OCI-M1 (cell line): ENCODE measurements at regions not wholly inside any gene's neighbourhood (a gene's known extent, or its start where the extent isn't known, plus 50 kb on each side); places are given as distances from the start of the nearest gene placed in this dataset.
"Not testable (repeated sequence)": the region's sequence is repeated elsewhere in the genome, so short reads cannot be mapped to it uniquely, and the experiment has no call there.

Experiments
- DNase-seq: peaks from one replicate; lab custom pipeline; 2025; lab: John Stamatoyannopoulos, UW

DNA sequence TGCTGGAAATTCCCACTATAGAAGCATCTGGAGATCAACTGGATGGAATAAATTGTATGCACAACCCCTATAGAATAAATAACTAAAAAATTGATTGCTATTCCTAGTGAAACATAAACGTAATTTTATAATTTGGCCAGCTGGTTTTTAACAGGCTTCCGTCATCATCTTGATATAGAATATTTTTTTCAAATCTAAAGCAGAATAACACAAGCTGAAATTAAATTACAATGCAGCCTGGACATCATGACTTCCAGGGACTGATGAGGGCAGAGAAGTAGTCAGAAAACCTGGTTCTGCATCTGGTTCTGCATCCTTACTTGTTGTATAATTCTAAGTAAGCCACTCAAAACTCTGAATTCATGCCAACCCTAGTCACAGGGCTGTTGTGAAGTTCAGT is 146.1 kb downstream of the MEX3B start:
- no peak for DNase-seq

DNA sequence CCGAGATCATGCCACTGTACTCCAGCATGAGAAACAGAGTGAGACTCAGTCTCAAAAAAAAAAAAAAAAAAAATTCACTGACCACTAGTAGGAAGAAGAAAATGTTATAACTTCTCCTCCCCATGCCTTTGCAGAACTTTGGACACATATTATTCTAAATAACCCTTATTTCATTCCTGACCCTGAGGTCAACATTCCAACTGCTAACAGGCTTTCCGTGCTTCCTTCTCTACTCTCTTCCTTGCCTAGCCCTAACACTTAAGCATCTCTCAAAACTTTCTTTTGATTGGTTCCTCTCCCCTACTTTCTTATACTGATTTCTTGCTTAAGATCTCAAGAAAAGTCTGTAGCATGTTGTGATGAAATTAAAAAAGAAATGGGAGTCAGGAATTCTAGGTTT is 146.8 kb downstream of the MEX3B start:
- DNase-seq = no peak

DNA sequence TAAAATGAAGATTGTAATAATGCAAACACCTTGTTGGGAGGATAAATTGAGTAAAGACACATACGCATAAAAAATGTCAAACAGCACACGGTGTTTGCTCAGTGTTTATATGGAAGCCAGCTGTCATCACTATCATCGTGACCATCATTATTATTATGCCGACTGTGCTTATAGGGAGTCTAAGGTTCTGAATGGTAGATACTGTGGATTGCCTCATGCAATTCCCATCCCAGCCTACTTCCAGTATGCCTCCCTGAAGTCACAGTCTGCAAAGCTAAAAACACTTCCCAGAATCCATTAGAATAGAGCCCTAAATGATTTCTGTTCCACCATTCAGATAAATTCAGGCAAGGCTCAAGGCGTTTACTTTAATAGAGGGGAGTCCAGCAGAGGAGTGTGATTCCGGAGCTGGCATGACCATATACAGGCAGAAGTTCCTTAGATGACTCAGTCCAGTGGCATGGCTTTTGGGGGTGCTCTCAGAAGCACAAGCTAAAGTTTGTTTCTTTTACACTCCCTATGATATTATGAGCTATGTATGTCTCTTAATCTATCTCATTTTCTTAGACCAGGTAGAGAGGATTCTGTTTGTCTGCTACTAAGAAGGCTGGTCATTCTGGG is 148.7 kb downstream of the MEX3B start:
- no peak for DNase-seq

DNA sequence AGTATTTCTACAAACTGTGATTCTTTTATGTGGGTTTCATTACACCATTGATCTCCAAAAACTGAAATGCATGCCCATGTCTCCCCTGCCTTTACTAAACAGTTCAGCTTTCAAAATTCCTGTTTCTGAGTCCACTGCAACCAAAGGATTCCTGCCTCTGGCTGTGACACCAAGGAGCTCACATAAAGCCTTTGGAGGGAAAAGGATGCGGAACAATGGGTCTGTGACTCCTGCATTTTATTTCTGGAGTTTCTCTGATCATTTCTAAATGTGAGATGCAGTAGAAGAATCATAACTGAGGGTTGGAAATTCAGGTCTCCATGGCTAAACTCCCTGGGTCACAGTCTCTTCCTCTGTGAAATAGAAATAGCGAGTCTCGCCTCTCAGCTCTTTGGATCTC is 149.5 kb downstream of the MEX3B start:
- no peak for DNase-seq

DNA sequence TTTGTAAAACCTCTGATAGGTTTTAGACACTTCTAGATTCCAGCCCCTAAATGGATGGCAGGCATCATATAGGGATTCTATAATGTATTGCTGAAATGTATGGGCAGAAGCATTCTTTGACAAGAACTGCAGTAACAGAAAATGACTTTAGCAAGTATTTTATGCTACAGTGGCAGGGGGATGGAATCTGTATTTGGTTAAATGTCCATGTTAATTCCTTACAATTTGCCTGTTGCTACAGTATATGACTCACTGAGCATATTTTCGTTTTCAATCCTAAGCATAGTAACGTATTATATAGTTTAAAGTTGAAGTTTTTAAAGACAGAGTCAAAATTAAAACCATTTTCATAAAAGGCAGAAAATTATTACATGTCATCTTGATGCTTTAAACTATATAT is 150.1 kb downstream of the MEX3B start:
- DNase-seq = no peak

DNA sequence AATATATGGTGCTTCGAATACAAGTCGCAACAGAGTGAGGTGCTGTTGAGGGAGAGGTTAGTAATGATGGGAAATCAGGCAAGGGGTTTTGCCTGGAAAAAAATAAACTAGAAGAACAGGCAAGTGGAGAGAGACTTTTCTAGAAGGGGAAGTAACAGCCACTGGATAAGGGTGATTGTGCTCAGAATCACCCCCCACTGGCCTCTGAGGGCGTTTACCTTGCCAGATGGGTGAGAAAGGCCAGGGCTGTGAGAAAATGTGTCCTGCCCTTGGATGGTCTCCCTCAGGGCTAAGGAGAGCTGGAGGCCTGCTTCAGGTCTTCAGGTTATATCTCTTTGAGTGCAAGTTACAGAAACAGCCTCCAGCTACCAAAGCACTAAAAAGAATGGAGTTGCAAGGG is 151.8 kb downstream of the MEX3B start:
- peak; percentile 50 for DNase-seq

DNA sequence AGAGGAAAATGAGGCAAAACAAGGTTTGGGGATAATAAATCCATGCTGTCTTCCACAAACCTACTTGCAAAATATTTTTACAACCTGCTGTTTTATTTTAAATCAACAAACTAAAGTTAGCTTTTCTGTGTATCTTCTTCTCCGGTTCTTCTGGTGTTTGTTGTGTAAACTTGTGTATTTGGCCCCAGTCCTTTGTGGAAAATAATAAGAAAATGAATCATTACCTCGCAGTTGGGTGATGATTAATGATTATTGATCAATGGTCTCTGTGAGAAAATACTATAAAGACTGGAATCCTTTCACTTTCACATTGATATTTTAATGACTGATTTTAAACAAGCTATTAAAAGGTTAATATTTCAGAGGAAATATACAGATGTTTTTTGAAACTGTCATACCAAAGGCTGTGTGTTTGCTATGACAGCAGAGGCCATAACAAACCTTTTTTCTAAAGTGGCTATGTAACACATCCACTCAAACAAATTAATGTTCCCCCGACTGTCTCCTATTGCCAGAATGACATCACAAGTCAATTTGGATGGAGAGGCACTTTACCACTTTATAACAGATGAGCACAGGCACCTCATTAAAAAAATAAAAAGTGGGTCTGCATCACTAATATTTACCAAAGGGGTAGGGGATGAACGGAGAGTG is 152.5 kb downstream of the MEX3B start:
- DNase-seq = no peak

DNA sequence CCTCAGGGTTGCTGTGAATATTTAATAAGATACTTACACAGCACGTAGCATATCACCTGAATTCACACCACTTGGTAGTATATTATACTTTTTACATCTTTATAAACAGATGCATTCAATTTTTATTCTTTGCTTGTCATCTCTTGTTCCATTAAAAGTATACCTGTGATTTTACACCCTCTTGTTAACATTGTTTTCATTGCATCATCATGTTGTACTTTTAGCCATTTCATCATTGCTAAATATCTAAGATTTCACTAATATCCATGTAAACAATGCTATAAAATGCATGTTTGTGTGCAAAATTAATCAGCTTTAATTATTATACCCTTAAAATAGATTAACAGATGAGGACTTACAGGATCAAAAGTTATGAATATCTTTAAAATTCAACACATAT is 155.3 kb downstream of the MEX3B start:
- DNase-seq = no peak

DNA sequence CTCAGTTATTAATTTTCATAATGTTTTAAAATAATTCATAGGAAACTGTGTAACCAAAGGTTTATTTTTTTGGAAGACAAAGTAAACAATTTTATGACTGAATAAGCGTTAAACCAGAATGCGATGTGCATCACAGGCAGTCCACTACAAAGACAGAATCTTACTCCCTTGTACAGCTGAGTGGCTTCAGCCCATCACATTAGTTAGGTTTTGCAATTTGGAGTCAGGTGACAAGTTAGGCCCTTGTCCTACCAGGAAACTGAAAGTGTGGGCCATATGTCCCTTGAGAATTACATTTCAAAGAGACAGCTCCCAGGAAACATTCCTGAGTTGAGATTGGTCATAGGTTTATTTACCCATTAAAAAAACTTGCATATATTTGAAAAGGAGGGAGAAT is 156.3 kb downstream of the MEX3B start:
- DNase-seq = no peak

DNA sequence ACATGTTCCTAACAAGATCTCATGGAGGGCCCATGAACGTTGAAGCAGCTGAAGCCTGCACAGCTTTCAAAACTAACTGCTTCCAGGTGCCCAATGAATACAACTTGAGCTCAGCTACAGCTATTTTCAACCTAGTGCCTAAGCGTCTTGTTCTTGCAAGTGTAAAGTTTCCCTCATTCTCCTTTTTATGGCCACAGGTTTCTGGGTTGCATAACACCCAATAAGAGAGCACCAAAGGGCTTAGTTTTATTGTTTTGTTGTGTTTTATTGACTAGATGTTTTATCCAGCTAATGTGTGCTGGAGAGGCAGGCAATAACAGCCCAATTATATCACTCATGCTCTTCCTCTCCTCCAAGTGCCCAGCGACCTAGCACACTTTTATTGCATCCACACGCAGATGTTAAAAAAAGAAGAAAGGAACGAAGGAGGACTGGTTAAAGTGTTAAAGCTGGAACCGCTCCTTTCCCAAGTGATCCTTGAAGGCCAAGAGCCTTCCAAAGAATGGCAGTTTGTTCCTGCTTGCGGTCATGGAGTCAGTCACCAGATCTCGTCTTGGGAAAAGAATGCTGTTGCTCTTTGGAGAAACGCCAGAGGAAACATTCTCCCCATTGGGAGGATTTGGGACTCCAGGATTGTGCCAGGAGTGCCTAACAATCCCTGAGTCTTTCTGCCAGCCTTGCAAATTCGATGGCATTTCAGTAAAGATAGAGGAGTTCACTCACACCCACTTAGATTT is 156.9 kb downstream of the MEX3B start:
- no peak for DNase-seq

DNA sequence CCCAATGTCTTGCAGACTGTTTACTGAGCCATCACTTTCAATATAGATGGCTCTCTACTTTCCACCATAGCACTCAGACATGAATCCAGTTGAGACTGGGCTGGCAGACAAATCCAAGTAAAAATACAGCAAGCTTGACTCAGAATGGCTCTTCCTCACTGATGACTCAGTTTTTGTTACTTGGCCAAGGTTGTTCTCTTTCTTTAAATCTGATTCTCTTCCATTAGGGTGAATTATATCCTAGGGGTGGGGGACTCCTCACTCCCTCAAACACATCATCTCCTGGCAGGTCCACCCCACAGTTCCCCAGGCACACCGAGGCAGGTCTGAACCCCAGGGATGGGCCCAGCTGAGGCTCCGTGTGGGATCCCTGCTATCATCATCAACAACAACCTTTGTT is 157.9 kb downstream of the MEX3B start:
- no peak for DNase-seq

DNA sequence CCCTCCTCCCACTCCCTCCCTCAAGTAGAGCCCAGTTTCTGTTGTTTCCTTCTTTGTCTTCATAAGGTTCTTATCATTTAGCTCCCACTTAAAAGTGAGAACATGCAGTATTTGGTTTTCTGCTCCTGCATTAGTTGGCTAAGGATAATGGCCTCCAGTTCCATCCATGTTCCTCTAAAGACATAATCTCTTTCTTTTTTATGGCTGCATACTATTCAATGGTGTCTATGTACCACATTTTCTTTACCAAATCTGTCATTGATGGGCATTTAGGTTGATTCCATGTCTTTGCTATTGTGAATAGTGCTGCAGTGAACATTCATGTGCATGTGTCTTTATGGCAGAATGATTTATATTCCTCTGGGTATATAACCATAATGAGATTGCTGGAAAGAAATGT is 158.6 kb downstream of the MEX3B start:
- DNase-seq = not testable (repeated sequence)

DNA sequence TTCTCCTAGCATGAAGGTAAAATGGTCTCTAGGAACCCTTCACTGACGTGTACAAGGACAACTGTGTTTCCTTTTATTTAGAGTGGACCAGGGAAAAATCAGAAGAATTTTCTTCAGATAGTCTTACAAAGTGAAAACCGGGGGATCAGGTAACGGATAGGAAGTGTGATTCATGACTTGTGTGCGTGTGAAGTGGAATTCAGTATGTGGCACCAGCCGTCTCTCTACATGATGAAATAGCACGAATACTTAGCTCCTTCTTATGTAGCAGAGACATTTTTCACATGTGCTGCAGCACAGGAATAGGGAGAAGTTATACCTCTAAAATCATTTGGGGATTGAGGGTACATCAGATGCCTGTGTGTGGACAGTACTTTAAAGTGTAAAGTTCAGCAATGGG is 159.2 kb downstream of the MEX3B start:
- no peak for DNase-seq

DNA sequence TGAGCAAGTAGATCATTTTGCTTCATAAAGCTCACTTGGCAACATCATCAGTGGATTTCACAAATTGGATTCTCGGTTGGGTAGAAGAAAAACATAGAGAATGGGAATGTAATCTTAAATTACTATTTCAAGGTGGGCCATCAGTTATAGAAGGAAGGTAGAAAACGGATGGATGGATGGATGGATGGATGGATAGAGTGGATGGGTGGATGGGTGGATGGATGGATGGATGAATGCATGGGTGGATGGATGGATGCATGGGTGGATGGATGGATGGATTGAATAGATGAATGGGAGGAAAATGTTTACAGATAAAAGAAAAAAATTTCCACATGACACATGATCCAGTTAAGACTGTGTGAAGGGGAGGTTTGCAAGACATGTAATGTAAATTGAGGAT is 159.7 kb downstream of the MEX3B start:
- DNase-seq = no peak

DNA sequence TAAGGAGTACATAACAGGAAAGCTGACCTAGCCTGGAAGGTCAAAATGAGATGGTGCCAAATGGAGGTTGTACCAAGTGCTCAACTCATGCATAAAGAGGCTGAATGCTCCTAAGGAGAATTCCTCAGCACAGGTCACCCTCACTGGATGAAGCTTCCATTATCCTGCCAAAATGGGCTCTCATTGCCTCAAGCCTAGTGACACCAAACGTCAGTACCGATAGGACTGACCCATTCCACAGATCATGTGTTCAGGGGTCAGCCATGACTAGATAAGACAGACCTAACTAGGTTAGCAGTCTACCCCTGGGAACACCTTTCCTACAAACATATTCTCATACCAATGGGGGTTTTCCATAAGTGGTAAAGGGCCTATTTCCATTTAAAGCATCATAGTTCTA is 160.7 kb downstream of the MEX3B start:
- DNase-seq = no peak

DNA sequence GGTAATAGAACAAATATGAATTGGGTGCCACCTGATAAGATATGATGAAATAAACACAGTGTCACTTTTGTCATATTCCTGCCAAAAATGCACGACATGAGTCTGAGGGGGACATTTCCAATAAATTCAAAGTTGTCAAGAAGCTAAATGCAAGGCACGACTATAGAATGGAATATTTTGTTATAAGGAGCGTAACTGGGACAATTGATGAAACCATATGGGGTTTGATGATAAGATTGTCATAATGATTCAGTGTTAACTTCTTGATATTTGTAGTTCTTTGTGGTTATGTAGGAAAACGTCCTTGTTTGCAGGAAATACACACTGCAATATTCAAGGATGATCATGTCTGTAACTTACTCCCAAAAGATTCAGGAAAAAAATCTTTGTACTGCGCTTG is 163.3 kb downstream of the MEX3B start:
- DNase-seq = peak; percentile 22

DNA sequence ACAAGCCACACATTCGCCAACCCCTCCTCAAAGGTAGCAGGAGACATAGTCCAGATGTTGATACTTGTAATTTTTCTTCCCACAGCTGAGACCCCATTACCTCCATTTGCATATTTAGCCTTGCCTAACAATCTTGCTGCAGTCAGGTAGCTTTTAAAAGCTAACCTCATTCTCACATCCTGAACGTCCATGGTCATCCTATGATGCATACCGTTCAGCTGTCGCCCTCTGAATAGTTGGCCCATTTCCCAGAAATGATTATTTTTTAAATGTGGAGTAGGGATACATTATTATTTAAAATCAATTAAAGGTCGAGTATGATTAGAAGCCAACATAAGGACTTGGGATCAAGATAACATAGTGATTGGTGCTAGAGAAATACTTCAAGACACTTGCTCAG is 165.0 kb downstream of the MEX3B start:
- no peak for DNase-seq

DNA sequence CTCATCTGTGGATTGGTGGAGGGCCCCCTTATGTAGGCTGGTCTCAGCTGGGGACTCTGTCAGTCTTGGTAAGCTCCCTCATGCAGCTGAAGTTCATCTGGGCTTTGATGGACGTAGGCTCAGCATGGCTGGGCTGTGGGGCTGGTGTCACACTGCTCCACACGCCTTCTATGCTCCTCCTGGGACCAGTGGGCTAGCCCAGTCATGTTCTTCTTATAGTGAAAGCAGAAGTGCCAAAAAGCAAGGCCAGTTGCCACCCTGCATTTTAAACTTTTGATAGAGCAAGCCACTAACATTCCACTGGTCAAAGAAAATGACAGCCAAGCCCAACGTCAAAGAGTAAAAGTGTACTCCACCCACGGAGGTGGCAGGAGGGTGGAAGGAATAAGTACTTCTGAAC is 165.5 kb downstream of the MEX3B start:
- no peak for DNase-seq

DNA sequence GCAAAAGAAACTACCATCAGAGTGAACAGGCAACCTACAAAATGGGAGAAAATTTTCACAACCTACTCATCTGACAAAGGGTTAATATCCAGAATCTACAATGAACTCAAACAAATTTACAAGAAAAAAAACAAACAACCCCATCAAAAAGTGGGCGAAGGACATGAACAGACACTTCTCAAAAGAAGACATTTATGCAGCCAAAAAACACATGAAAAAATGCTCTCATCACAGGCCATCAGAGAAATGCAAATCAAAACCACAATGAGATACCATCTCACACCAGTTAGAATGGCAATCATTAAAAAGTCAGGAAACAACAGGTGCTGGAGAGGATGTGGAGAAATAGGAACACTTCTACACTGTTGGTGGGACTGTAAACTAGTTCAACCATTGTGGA is 170.1 kb downstream of the MEX3B start:
- DNase-seq = not testable (repeated sequence)

DNA sequence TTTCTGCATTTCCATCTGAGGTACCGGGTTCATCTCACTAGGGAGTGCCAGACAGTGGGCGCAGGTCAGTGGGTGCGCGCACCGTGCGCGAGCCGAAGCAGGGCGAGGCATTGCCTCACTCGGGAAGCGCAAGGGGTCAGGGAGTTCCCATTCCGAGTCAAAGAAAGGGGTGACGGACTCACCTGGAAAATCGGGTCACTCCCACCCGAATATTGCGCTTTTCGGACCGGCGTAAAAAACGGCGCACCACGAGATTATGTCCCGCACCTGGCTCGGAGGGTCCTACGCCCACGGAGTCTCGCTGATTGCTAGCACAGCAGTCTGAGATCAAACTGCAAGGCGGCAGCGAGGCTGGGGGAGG is 175.1 kb downstream of the MEX3B start:
- DNase-seq = not testable (repeated sequence)

DNA sequence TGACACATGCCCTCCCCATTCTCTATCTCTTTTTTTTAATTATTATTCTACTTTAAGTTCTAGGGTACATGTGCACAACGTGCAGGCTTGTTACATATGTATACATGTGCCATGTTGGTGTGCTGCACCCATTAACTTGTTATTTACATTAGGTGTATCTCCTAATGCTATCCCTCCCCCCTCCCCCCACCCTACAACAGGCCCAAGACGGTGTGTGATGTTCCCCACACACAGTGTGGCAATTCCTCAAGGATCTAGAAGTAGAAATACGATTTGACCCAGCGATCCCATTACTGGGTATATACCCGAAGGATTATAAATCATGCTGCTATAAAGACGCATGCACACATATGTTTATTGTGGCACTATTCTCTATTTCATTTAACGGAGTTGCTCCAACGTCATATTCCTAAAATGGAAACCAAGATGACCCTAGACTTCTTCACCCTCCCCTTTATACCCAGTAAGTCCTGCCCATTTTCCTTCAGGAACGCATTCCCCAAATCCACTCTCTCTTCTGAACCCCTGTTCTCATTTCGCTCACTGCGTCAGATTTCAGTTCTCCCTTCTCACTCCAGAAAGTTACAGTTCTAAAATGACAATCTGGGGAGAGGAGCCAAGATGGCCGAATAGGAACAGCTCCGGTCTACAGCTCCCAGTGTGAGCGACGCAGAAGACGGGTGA is 175.6 kb downstream of the MEX3B start:
- not testable (repeated sequence) for DNase-seq

DNA sequence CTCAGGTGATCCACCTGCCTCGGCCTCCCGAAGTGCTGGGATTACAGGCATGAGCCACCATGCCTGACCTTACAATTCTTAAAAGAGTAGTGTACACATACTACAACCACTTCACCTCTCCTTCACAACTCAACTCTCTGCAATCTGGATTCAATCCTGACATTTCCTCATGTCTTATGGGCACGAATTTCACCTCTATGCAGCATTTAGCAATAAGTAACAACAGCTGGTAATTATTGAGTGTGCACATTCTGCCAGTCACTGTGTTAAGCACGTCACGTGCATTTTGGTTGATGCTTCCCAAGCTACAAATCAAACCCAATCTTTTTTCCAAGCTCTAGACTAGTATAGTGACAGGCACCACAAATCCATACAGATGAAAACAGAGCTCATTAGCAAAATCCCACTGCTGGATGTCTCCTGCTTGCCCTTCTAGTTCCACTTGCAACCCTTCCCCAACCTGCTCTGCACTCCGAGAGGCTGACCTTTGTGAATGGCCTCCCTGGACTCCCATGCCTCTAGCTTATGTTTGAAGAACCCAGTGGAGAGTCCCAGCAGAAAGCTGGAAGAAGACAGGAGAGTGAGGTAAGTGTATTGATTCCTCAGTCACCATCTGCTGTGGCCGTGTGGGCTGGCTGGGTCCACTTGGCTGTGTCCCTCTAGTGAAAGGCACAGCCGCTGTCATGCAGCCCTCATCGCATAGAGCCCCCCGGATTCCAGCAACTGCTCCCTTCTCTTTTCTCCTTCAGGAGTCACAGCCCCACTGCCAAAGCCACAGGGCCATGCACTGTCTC is 176.5 kb downstream of the MEX3B start:
- DNase-seq = no peak
